ENCODE measurements at regions not wholly inside any gene's neighbourhood (a gene's known extent, or its start where the extent isn't known, plus 50 kb on each side); places are given as distances from the start of the nearest gene placed in this dataset.
"Not testable (repeated sequence)": the region's sequence is repeated elsewhere in the genome, so short reads cannot be mapped to it uniquely, and the experiment has no call there.

DNA sequence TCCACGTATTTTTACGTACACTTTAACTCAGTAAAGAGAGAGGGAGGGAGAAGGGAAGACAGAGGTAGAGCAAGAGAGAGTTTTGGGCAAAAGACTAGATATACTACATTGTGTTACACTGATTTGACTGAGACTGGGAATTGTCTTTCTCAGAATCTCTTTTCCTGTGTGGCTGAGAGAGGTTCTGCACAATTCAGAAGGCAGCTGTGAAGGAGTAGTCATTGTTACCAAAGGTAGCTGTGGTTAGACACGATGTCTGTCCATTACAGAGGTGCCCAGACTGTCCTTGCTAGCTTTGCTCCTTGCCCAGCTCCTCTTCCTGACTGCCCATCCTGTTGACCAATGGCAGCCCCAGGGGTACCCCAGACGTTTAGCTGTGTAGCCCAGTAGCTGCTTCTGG, 577.5 kb upstream of the CBLB start:
- Histone ChIP-seq H3K27me3 (no peaks in the 10 kb centered on the region), H3K4me1 (no peaks in the 10 kb centered on the region)

DNA sequence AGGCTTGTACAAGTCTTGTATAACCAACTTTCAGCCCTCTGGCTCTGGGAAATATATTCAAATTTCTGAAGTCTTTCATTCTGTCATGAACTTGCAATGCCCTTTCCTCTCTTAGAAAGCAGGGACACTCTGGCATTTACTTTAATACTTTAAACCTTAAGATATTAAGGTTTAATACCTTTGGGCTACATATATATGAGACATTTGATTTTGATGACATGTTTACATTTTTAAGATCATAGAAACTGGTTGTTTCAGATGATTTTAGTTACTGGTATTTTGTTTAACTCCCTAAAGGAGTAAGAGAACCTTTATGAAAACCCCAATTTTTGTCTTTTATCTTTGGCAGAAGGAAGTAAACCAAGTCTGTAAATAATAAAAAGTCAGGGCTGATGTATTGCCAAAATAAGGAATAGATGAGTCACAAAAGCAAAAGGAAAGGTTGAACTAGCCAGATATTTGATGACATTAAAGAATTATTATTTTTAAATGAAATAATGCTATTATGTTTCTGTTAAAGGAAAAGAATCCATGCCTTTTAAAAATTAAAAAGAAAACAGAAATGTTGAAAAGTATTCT, 579.0 kb upstream of the CBLB start:
- Histone ChIP-seq H3K36me3 (no peaks in the 10 kb centered on the region), H3K9me3 (no peaks in the 10 kb centered on the region), H3K4me1 (no peaks in the 10 kb centered on the region), H3K27ac (no peak overlapping the region), H3K27me3 (no peaks in the 10 kb centered on the region), H3K4me3 (no peak overlapping the region), H3K9ac (ENCODE audit: low read depth in 2 of 2, low read length in 2 of 2) (no peak overlapping the region)
- TF ChIP-seq, protein P1, sequence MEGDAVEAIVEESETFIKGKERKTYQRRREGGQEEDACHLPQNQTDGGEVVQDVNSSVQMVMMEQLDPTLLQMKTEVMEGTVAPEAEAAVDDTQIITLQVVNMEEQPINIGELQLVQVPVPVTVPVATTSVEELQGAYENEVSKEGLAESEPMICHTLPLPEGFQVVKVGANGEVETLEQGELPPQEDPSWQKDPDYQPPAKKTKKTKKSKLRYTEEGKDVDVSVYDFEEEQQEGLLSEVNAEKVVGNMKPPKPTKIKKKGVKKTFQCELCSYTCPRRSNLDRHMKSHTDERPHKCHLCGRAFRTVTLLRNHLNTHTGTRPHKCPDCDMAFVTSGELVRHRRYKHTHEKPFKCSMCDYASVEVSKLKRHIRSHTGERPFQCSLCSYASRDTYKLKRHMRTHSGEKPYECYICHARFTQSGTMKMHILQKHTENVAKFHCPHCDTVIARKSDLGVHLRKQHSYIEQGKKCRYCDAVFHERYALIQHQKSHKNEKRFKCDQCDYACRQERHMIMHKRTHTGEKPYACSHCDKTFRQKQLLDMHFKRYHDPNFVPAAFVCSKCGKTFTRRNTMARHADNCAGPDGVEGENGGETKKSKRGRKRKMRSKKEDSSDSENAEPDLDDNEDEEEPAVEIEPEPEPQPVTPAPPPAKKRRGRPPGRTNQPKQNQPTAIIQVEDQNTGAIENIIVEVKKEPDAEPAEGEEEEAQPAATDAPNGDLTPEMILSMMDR (IDR thresholded peaks at IDR 0.05): no peak
- intact Hi-C loops (cut with DNase I): no loop called here
- no peak for DNase-seq

More for the DNA sequence above, 577.5 kb upstream of the CBLB start:
- Histone ChIP-seq H3K9ac (ENCODE audit: low read depth in 2 of 2, low read length in 2 of 2) (no peak overlapping the region), H3K9me3 (no peaks in the 10 kb centered on the region), H3K4me3 (no peak overlapping the region), H3K27ac (no peak overlapping the region), H3K36me3 (no peaks in the 10 kb centered on the region)
- no peak for DNase-seq
- TF ChIP-seq, protein P1 (IDR thresholded peaks at IDR 0.05): no peak
- intact Hi-C loops (cut with DNase I): no loop called here

DNA sequence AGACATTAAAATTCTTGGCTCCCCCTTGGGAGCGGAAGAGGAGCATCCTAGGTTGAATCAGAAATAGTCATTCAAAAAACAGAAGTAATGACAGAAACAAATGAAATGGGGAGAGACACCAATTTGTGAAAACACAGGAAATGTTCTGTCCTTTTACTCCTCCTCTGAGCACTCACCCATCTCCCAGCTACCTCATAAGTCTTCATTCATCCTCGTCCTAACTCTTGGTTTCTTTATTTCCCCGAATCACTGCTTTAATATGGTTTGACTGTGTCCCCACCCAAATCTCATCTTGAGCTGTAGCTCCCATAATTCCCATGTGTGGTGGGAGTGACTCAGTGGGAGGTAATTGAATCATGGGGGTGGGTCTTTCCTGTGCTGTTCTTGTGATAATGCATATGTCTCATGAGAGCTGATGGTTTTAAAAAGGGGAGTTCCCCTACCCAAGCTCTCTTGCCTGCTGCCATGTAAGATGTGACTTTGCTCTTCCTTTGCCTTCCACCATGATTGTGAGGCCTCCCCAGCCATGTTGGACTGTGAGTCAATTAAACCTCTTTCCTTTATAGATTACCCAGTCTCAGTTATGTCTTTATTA, 579.7 kb upstream of the CBLB start:
- H3K9ac ChIP-seq (ENCODE audit: low read depth in 2 of 2, low read length in 2 of 2); H3K9me3 ChIP-seq; H3K4me3 ChIP-seq; DNase-seq; intact Hi-C loops (cut with DNase I); H3K27ac ChIP-seq; H3K36me3 ChIP-seq; H3K27me3 ChIP-seq; H3K4me1 ChIP-seq: not testable (repeated sequence)

DNA sequence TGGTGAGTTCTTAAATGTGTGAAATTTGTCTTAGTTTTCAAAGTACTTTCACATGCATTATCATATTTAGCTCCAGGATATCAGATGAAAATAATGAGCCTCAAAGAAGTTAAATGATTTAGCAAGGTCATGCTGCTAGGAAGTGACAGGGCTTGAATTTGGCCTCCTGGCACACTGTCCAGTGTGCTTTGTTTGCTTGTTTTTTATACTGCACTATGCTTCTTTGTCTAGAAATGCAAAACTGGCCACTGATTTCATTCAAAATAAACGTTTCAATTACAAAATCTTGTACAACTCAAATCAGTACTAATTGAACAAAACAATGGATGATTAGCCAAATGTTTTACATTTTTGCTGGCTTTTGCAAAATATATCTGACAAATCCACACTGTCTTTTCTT, 583.3 kb upstream of the CBLB start:
- Histone ChIP-seq H3K9me3 (no peaks in the 10 kb centered on the region), H3K9ac (ENCODE audit: low read depth in 2 of 2, low read length in 2 of 2) (no peak overlapping the region), H3K27ac (no peak overlapping the region), H3K4me3 (no peak overlapping the region), H3K36me3 (no peaks in the 10 kb centered on the region), H3K4me1 (no peaks in the 10 kb centered on the region), H3K27me3 (no peaks in the 10 kb centered on the region)
- TF ChIP-seq, protein P1 (IDR thresholded peaks at IDR 0.05): no peak
- DNase-seq: no peak
- intact Hi-C loops (cut with DNase I): no loop called here

DNA sequence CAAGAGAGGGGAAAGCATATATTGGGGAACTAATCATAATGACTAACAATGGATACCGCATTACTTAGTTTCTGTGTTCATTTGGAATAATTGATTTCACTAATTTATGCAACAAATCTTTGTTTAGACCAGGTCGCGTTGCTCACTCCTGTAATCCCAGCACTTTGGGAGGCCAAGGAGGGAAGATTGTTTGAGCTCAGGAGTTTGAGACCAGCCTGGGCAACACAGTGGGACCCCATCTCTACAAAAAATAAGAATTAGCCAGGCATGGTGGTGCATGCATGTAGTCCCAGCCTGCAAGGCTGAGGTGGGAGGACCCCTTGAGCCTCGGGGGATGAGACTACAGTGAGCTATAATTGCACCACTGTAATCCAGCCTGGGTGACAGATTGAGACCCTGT, 585.7 kb upstream of the CBLB start:
- no peak for DNase-seq
- no peaks in the 10 kb centered on the region for H3K4me1 ChIP-seq
- H3K27ac ChIP-seq: no peak overlapping the region
- no peaks in the 10 kb centered on the region for H3K9me3 ChIP-seq
- H3K36me3 ChIP-seq: no peaks in the 10 kb centered on the region
- TF ChIP-seq, protein P1 (IDR thresholded peaks at IDR 0.05): no peak
- H3K9ac ChIP-seq (ENCODE audit: low read depth in 2 of 2, low read length in 2 of 2): no peak overlapping the region
- intact Hi-C loops (cut with DNase I): no loop called here
- H3K27me3 ChIP-seq: no peaks in the 10 kb centered on the region
- H3K4me3 ChIP-seq: no peak overlapping the region

Measured in colonic mucosa (tissue), 4 donors.